Left hindlimb (tissue), 1 donor: ENCODE measurements at regions not wholly inside any gene's neighbourhood (a gene's known extent, or its start where the extent isn't known, plus 50 kb on each side); places are given as distances from the start of the nearest gene placed in this dataset.

Experiments
- DNase-seq: peaks from one replicate; pipeline ENCODE4 v3.0.0-alpha.2; 2018

DNA sequence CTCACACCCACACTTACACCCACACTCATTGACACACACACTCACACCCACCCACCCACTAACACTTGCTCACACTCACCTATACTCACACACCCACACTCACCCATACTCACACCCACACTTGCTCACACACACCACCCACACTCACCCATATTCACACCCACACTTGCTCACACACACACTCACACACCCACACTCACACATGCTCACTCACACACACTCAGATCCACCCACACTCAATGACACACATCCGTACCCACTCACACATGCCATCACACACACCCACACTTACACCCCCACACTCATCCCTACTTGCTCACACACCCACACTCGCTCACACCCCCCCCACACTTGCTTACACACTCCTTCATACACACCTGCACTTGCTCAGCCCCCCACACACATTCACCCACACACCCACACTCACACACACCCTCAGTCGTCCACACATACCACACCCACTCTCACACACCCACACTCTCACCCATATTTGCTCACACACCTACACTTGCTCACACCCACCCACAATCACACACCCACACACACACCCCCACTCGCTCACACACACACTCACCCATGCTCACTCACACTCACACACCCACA is 321.1 kb upstream of the N4BP1 start:
- DNase-seq = no peak

GRCh38 chr16:48919791-48920190 is 309.8 kb upstream of the N4BP1 start:
- DNase-seq = no peak

DNA sequence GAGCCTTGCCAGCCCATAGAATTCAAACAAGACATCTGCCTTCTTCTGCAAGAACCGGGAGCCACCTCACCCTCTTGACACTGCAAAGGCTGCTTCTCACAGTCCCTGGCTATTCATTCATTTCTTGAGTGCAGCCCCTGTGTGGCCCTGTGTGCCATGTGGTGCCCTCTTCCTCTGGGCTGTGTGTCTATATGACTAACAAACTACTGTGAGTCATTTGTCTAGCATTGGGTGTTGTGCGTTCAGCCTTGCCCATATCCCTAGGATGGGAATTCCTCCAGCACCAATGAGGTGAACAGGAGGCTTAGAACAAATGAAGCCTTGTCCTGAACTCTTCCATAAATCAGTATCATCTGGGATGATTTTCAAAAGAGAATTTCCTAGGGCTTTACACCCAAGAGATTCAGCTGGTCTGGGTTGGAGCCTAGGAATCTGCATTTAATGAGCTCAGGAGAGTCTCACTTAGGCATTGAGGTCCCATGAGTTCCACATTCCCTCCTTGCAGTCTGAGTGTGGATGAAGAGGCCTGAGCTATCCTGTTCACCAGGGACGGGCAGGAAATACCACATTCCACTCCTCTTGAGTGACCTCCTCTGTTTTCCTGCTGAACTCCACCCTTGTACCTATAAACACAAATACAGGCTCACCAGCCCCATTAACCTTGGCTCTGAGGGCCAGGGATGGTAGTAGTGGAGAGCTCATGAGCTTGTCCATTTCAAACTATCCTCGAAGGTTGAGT is 308.7 kb upstream of the N4BP1 start:
- no peak for DNase-seq

- no peak for DNase-seq
Measured at GRCh38 chr16:48916566-48916965, 306.6 kb upstream of the N4BP1 start.

GRCh38 chr16:48914070-48914469 is 304.1 kb upstream of the N4BP1 start:
- DNase-seq = no peak

DNA sequence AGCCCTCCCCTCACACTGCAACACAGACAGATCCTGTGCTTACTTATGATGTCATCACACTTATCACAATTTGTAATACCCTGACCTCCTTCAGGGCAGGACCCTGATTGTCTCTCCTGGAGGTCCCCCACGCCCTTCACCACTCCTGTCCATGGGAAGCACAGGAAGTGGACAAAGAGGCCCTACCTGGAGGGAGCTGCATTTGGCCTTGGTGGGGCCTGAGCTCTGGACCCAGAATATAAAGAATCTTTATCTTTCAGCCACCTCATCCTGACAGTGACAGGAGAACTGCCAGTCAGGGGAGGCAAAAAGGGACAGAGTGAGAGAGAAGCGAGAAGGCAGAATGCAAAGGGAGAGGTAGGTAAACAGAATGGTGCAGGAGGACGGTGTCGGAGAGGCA is 303.4 kb upstream of the N4BP1 start:
- DNase-seq = no peak

- no peak for DNase-seq
Measured at GRCh38 chr16:48912360-48912759, 302.4 kb upstream of the N4BP1 start.

- no peak for DNase-seq
Measured at GRCh38 chr16:48911700-48912099, 301.7 kb upstream of the N4BP1 start.

DNA sequence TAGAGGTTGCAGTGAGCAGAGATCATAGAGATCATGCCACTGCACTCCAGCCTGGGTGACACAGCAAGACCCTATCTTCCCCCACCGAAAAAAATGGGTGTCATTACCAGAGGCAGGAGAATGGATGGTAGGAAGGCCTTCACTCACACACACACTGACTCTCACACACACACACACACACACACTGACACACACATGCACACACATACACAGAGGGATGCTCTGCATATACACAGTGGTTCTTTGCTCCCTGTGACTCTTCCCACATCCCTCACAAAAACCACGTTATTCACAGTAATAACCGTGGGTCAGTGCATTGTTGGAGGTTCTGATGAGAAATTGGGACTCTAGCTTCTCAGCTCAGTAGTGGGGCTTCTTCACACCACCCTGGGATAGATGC is 300.2 kb upstream of the N4BP1 start:
- DNase-seq = no peak

GRCh38 chr16:48909231-48909630 is 299.3 kb upstream of the N4BP1 start:
- DNase-seq = no peak

DNA sequence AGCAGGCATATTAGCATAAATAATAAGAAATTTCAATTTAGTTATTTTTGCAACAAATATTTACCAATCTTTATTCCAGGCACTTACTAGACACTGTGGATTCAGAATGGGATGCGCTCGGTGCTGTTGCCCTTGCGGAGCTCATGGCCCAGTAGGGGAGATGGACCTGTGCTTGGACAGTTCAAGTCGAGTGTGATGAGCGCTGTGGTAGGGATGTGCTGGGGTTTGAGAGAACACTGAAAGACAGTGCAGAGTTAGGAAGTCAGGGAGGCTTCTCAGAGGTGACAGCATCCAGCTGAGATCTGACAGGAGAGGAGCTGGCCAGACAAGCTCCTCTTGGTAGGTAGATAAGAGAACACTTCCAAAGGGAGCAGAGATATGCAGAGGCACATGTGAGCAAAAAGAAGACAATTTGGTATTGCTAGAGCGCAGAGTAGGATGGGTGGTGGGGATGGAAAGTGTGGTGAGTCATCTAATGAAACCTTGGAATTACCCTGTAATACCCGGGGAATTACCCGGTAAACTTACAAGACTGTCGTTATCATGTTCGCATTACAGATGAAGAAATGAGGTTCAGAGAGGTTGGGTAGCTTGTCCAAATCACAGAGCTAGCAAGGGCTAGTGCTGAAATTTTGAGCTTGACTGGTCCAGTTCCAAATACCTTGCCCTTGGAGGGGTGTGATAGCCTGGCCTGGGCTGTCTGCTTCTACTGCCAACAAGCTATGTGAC is 298.1 kb upstream of the N4BP1 start:
- no peak for DNase-seq

DNA sequence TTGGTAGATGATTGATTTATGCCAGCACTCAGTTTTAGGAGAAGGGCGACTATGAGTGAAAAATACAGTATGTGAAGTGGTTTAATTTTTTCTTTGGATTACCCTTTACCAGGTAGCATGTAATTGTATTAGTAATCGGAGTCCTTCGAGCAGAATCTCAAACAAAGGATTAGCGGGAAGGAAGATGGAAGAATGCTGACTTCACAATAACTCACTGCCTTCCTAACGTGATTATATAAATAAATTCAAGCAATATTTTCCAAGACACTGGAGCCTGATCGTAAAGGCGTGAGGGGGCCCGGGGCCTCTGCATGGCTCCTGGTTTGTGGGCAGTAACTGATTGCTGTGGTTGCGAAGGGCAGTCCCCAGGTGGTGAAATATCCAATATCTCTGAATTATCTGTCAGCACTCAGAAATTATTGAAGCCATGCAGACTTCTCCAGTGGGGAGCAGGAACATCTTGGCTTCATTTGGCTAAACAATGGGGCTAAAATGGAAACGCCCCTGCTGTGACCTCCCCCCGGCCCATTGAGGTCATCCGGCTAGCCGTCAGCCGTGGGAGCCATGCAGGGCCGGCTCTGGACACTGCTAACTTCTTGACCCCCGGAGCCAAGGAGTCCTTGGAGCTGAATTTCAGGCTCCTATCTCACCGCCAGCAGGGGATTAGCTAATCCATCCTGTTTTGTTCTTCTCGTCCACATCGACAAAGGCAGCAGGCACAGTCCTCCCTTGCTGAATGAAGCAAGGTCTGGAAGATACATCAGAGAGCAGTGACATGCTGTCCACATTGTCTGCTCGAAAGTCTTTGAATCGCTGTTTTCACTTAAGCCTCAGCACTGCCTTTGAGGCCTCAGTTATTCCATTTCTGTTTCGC is 295.9 kb upstream of the N4BP1 start:
- no peak for DNase-seq

DNA sequence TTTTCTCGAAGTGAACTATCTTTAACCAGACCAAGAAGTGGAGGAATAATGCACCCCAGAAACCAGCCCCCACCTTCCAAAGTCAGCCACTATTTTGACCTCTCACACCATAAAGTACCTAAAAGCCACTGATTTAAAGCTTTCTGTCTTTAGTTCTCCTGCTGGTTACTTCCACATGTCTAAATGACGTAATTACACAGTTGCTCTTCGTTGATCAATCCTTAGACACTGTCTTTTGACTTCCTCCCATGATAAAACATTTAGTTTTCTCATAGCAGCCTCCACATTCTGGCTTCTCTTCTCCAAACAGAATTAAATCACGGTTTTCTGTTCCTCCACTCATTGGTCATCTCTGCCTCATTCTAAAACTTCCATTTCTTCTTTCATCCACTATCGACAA is 294.4 kb upstream of the N4BP1 start:
- no peak for DNase-seq

- DNase-seq = no peak
Measured at GRCh38 chr16:48903039-48903438, 293.1 kb upstream of the N4BP1 start.

DNA sequence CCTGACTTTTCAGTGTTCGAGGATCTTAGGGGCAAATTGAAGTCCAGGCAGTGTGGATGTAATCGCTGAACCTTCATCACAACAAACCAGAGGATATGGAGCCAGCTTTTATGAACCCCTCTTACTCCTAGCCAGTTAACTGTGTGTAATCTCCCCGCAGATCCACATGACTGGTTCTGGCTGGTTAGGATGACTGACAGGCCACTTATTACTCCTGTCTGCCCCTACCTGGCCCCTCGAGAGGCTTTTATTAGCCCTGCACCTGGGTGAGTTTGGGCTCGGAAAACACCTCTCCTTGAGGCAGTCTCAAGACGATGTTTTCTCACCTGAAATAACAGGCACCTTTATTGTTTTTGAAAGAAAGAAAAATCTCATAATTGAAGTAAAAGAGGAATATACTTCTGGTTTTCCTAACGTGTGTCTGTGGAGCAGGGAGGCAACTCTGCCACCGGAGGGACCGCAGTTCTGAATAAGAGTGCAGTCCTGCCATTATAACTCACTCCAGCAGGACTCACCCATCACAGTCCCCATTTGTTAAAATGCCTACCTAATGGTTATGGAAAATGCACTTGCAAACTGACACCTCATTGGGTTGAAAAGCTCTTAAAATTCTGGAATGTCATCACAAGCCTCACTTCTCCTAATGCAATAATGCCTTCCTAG is 291.9 kb upstream of the N4BP1 start:
- no peak for DNase-seq

DNA sequence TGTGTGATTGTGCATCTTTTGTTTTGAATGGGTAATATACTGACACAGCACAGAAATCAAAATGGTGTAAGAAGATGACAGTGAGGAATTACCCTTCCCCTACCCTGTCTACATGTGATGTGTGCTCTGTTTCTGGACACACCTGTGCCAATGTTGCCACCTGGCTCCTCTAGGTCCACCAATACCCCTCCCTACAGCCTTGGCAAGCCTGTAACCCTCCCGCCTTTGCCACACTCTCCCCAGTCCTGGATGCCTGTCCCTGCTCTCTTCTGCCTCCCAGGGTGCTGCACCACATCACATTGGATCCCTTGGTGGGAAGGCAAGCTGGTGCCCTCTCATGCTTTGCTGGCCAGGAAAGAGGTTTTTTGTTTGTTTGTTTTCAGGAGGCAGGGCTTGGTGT is 289.5 kb upstream of the N4BP1 start:
- DNase-seq = no peak

- no peak for DNase-seq
Measured at GRCh38 chr16:48897698-48898205, 287.8 kb upstream of the N4BP1 start.

DNA sequence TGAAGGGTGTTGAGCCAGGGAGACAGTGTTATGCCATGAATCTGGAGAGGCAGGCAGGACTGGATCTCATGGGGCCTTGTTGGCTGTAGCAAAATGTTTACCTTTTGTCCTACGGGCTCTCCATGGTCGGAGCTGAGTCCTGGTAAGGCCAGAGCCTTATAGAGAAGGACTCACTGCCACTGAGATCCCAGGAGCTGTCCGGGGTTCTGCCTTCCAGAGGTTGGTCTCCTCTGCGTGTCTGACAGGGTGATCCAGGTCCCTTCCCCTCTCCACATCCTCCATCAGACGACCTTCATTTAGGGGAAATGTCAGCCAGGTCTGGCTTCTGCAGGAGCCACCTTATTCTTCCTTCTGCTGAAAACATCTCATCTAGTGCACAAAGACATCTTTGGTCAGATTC is 285.2 kb upstream of the N4BP1 start:
- no peak for DNase-seq

GRCh38 chr16:48892893-48893292 is 282.9 kb upstream of the N4BP1 start:
- DNase-seq = no peak

DNA sequence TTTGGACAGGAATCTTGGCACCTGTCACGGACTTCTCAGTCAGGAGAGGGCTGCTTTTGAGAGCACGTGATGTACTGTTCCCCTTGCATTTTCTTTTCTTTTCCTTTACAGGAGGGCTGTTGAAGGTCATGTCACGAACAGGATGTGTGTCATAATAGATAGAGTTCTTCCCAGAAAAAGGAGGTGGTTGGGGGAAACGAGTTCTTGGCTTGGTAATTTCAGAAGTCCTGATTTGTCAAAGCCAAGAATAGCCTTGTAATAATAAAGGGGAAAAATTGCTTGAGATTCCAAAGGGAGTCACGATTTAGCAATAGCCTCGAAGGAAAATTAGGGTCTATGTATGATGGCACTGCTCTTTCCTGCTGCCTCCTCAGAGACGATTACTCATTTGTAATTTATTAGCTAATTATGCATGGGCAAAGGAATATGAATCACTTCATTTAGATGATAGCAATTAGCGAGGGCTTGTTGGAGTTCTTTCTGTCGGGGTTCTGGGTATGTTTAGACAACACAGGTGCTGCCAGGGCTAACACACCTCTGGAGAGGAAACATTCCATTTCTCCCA is 277.7 kb upstream of the N4BP1 start:
- DNase-seq = no peak

GRCh38 chr16:48885471-48885870 is 275.5 kb upstream of the N4BP1 start:
- no peak for DNase-seq

- DNase-seq = no peak
Measured at GRCh38 chr16:48881272-48881671, 271.3 kb upstream of the N4BP1 start.
